A549 (cell line): ENCODE measurements at regions not wholly inside any gene's neighbourhood (a gene's known extent, or its start where the extent isn't known, plus 50 kb on each side); places are given as distances from the start of the nearest gene placed in this dataset.

Source experiments
- ATAC-seq, 2 experiments: fragments of 200-7000 bp in 1 of 2; fragments of >200 bp in 1 of 2; cut with Nextera tagmentation in 1 of 2; cut with Tn5 transposase in 1 of 2; 3 replicates each; pipeline versions ENCODE4 v1.8.0 to v1.9.1; 2018 to 2020; ENCODE audit warnings: mild to moderate bottlenecking in 1 of 2, moderate library complexity in 1 of 2
- CTCF ChIA-PET: fragments of 300-600 bp; sonication (Branson Sonifier 250); formaldehyde crosslinking; extraction: SDS; loops from one replicate; lab custom pipeline; 2021; ENCODE audit warnings: antibody characterized with exemption, inconsistent platforms; lab: Yijun Ruan, JAX
- POLR2A ChIA-PET: fragments of 350-600 bp; formaldehyde crosslinking; extraction: SDS; loops from one replicate; lab custom pipeline; 2021; ENCODE audit warnings: antibody characterized with exemption, inconsistent platforms; lab: Yijun Ruan, JAX
- DNase-seq, 2 experiments: peaks; one replicate each; pipeline versions ENCODE4 v3.0.0 to v3.0.0-alpha.2; 2011 to 2016; ENCODE audit warnings: low read depth in 1 of 2, low spot score in 1 of 2
- FAIRE-seq: peaks from 2 replicates; lab custom pipeline; 2011; peaks lifted over from hg19 to GRCh38; lab: Jason Lieb, UNC
- H3K27ac ChIP-seq, 2 experiments: fragments of >200 bp; sonication (Bioruptor Twin); formaldehyde crosslinking; 3 replicates each; pipeline ENCODE4 v1.5.1; 2016 to 2017
- H3K4me1 ChIP-seq: fragments of >200 bp; sonication (Bioruptor Twin); formaldehyde crosslinking; 3 replicates; pipeline ENCODE4 v1.6.1; 2016
- H3K4me2 ChIP-seq: fragments of >200 bp; sonication (Bioruptor Twin); formaldehyde crosslinking; 3 replicates; pipeline ENCODE4 v1.6.1; 2016
- H3K4me3 ChIP-seq: fragments of >200 bp; sonication (Bioruptor Twin); formaldehyde crosslinking; 3 replicates; pipeline ENCODE4 v1.5.1; 2016
- H3K9me3 ChIP-seq: fragments of >200 bp; sonication (Bioruptor Twin); formaldehyde crosslinking; 3 replicates; pipeline ENCODE4 v1.6.1; 2016
- CBX2 ChIP-seq: fragments of 200-600 bp; sonication (generic); IDR thresholded peaks from 2 replicates; pipeline ENCODE4 v1.6.1; 2016; ENCODE audit warnings: low read depth, mild to moderate bottlenecking, borderline replicate concordance
- CBX8 ChIP-seq: fragments of 200-600 bp; sonication (generic); IDR thresholded peaks from 2 replicates; pipeline ENCODE4 v1.6.1; 2016
- CHD4 ChIP-seq: fragments of 200-600 bp; sonication (generic); IDR thresholded peaks from 2 replicates; pipeline ENCODE4 v1.6.1; 2016; ENCODE audit warnings: antibody characterized with exemption, mild to moderate bottlenecking, borderline replicate concordance
- EHF ChIP-seq: fragments of 250-450 bp; sonication (Bioruptor Pico); IDR thresholded peaks from 2 replicates; pipeline ENCODE4 v1.5.0; 2020; ENCODE audit warnings: mild to moderate bottlenecking
- EP300 ChIP-seq, 2 experiments: fragments of >200 bp; sonication (Bioruptor Twin); formaldehyde crosslinking; IDR thresholded peaks; 2 replicates in 1 of 2; 3 replicates in 1 of 2; pipeline ENCODE4 v1.6.1; 2016 to 2017
- FOSL2 ChIP-seq, 2 experiments: fragments of 450-650 bp in 1 of 2; fragments of >200 bp in 1 of 2; sonication (Bioruptor Twin) in 1 of 2; formaldehyde crosslinking; IDR thresholded peaks; 2 replicates each; pipeline versions ENCODE4 v1.5.0 to v1.6.1; 2016 to 2020; ENCODE audit warnings: mild to moderate bottlenecking in 1 of 2, moderate library complexity in 1 of 2
- FOXS1 ChIP-seq: fragments of 250-450 bp; sonication (Bioruptor Pico); IDR thresholded peaks from 2 replicates; pipeline ENCODE4 v1.5.0; 2020; ENCODE audit warnings: mild to moderate bottlenecking, moderate library complexity
- JUNB ChIP-seq: fragments of >200 bp; sonication (Bioruptor Twin); formaldehyde crosslinking; IDR thresholded peaks from 2 replicates; pipeline ENCODE4 v1.6.1; 2016
- KDM1A ChIP-seq: fragments of 200-600 bp; sonication (generic); IDR thresholded peaks from 2 replicates; pipeline ENCODE4 v1.6.1; 2016; ENCODE audit warnings: low read depth, mild to moderate bottlenecking
- MAZ ChIP-seq: fragments of 150-350 bp; IDR thresholded peaks from 2 replicates; pipeline ENCODE4 v1.6.1; 2014; ENCODE audit warnings: antibody characterized with exemption, low read depth, low read length, borderline replicate concordance
- MYC ChIP-seq: IDR thresholded peaks from 2 replicates; pipeline ENCODE4 v1.6.1; 2012; ENCODE audit warnings: mild to moderate bottlenecking, inconsistent platforms, low read length, improper control_type of control experiment, borderline replicate concordance
- PHF8 ChIP-seq: fragments of 200-600 bp; sonication (generic); IDR thresholded peaks from 2 replicates; pipeline ENCODE4 v1.6.1; 2016; ENCODE audit warnings: low read depth, mild to moderate bottlenecking, antibody characterized with exemption, moderate library complexity, borderline replicate concordance
- RARB ChIP-seq: fragments of 250-450 bp; sonication (Bioruptor Pico); IDR thresholded peaks from 2 replicates; pipeline ENCODE4 v1.8.0; 2021; ENCODE audit warnings: mild to moderate bottlenecking, moderate library complexity
- RCOR1 ChIP-seq: fragments of 150-350 bp; IDR thresholded peaks from 2 replicates; pipeline ENCODE4 v1.6.1; 2014; ENCODE audit warnings: antibody characterized with exemption, low read length, low read depth
- RFX5 ChIP-seq: fragments of 450-650 bp; IDR thresholded peaks from 2 replicates; pipeline ENCODE4 v1.7.1; 2014; ENCODE audit warnings: antibody characterized with exemption, mild to moderate bottlenecking, moderate library complexity
- TFCP2L1 ChIP-seq: fragments of 250-450 bp; sonication (Bioruptor Pico); IDR thresholded peaks from 2 replicates; pipeline ENCODE4 v1.5.0; 2021; ENCODE audit warnings: mild to moderate bottlenecking
- ZFP36 ChIP-seq: fragments of 450-650 bp; IDR thresholded peaks from 2 replicates; pipeline ENCODE4 v1.6.1; 2014; ENCODE audit warnings: borderline replicate concordance; ENCODE audit not compliant: partially characterized antibody
- ZNF302 ChIP-seq: fragments of 250-450 bp; sonication (Bioruptor Pico); IDR thresholded peaks from 2 replicates; pipeline ENCODE4 v1.9.0; 2021; ENCODE audit warnings: inconsistent platforms, mild to moderate bottlenecking, moderate library complexity
- ZSCAN20 ChIP-seq: fragments of 250-450 bp; sonication (Bioruptor Pico); IDR thresholded peaks from 2 replicates; pipeline ENCODE4 v1.8.0; 2022; ENCODE audit warnings: mild to moderate bottlenecking, moderate library complexity
- WGBS: methylation state at CpG from one replicate; pipeline ENCODE4 v1.1.6; 2017; ENCODE audit errors: missing lambda C conversion rate; 5-methylcytosine and 5-hydroxymethylcytosine counted together
- TF ChIP-seq, protein P1 (sequence below): fragments of 150-350 bp; IDR thresholded peaks from 2 replicates; pipeline ENCODE4 v1.6.1; 2014; ENCODE audit warnings: low read depth, mild to moderate bottlenecking, low read length
- TF ChIP-seq, protein P2 (sequence below): fragments of 200-600 bp; sonication (generic); IDR thresholded peaks from 2 replicates; pipeline ENCODE4 v1.6.1; 2016; ENCODE audit warnings: antibody characterized with exemption, mild to moderate bottlenecking, moderate library complexity
- TF ChIP-seq, protein P3 (sequence below): fragments of >200 bp; sonication (Bioruptor Twin); formaldehyde crosslinking; IDR thresholded peaks from 3 replicates; pipeline ENCODE4 v1.6.1; 2016
- TF ChIP-seq, protein P4 (sequence below): IDR thresholded peaks from 2 replicates; pipeline ENCODE4 v1.6.1; 2012
- TF ChIP-seq, protein P5 (sequence below): fragments of 250-450 bp; sonication (Bioruptor Pico); IDR thresholded peaks from 2 replicates; pipeline ENCODE4 v1.5.0; 2021; ENCODE audit warnings: mild to moderate bottlenecking, moderate library complexity, borderline replicate concordance
- TF ChIP-seq, protein P6 (sequence below): IDR thresholded peaks from 2 replicates; pipeline ENCODE4 v1.6.1; 2012
- TF ChIP-seq, protein P7 (sequence below): fragments of 450-650 bp; IDR thresholded peaks from 2 replicates; pipeline ENCODE4 v1.6.1; 2014; ENCODE audit warnings: antibody characterized with exemption

DNA sequence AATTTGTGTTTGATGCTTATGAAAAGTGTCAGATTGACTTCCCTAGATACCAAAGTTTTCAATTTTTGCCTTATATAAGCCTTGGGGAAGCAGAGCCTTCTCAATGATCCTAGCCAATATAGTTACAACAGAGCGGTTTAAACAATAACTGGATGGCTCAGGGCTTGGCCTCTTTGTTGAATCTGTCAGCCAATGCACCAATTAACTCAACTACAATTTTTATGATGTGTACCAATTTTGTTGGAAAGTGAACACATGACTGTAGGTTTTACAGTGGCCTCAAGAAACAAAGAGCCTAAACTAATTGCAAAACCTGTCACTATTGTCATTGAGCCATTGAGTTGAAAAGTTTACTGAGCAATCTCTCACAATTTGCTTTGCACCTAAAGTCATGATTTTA lies 71.6 kb upstream of the RGS18 start:
- no peaks in the 10 kb centered on the region for H3K4me1 ChIP-seq
- no peaks in the 10 kb centered on the region for H3K9me3 ChIP-seq
- ATAC-seq (no peak), FAIRE-seq (no peak), DNase-seq (no peak)
- no peak overlapping the region for H3K4me2 ChIP-seq
- POLR2A ChIA-PET = no interaction called here
- no peak overlapping the region for H3K27ac ChIP-seq
- no peak overlapping the region for H3K4me3 ChIP-seq
- CTCF ChIA-PET = no interaction called here
- WGBS = 62% methylated on average over 1 of the region's 1 CpG
- TF ChIP-seq MYC (no peak), FOSL2 (IDR thresholded peaks at IDR 0.05) (no peak), FOSL2 (CRISPR knock-in tag; IDR thresholded peaks at IDR 0.05) (no peak), CBX2 (no peak), PHF8 (no peak), MAZ (no peak), EHF (no peak), JUNB (no peak), RCOR1 (no peak), TFCP2L1 (CRISPR knock-in tag) (no peak)
- TF ChIP-seq, protein P1, sequence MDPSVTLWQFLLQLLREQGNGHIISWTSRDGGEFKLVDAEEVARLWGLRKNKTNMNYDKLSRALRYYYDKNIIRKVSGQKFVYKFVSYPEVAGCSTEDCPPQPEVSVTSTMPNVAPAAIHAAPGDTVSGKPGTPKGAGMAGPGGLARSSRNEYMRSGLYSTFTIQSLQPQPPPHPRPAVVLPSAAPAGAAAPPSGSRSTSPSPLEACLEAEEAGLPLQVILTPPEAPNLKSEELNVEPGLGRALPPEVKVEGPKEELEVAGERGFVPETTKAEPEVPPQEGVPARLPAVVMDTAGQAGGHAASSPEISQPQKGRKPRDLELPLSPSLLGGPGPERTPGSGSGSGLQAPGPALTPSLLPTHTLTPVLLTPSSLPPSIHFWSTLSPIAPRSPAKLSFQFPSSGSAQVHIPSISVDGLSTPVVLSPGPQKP = no peak

DNA sequence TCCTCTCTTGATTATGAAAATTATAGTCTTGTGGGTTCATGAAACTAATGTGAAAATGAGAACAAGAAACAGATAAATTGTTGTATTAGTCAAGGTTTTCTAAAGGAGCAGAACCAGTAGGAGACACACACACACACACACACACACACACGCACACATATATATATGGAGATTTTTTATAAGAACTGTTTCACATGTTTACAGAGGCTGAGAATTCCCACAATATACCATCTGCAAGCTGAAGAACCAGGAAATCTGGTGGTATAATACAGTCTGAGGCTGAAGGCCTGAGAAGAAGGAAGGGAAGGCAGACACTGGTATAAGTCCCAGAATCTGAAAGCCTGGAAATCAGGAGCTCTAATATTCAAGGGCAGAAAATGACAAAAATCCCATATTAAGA lies 70.9 kb upstream of the RGS18 start:
- FAIRE-seq = no peak
- WGBS = 47% methylated on average over 1 of the region's 1 CpG

More for the DNA sequence above, 70.9 kb upstream of the RGS18 start:
- CTCF ChIA-PET = no interaction called here
- H3K9me3 ChIP-seq = no peaks in the 10 kb centered on the region
- POLR2A ChIA-PET = no interaction called here
- H3K27ac ChIP-seq = no peak overlapping the region
- no peak for TF ChIP-seq ZSCAN20 (CRISPR knock-in tag)
- TF ChIP-seq, protein P2, sequence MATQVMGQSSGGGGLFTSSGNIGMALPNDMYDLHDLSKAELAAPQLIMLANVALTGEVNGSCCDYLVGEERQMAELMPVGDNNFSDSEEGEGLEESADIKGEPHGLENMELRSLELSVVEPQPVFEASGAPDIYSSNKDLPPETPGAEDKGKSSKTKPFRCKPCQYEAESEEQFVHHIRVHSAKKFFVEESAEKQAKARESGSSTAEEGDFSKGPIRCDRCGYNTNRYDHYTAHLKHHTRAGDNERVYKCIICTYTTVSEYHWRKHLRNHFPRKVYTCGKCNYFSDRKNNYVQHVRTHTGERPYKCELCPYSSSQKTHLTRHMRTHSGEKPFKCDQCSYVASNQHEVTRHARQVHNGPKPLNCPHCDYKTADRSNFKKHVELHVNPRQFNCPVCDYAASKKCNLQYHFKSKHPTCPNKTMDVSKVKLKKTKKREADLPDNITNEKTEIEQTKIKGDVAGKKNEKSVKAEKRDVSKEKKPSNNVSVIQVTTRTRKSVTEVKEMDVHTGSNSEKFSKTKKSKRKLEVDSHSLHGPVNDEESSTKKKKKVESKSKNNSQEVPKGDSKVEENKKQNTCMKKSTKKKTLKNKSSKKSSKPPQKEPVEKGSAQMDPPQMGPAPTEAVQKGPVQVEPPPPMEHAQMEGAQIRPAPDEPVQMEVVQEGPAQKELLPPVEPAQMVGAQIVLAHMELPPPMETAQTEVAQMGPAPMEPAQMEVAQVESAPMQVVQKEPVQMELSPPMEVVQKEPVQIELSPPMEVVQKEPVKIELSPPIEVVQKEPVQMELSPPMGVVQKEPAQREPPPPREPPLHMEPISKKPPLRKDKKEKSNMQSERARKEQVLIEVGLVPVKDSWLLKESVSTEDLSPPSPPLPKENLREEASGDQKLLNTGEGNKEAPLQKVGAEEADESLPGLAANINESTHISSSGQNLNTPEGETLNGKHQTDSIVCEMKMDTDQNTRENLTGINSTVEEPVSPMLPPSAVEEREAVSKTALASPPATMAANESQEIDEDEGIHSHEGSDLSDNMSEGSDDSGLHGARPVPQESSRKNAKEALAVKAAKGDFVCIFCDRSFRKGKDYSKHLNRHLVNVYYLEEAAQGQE = no peak
- TF ChIP-seq EP300 (IDR thresholded peaks at IDR 0.05) = no peak
- no peak for TF ChIP-seq RFX5
- no peak for TF ChIP-seq PHF8
- no peak for TF ChIP-seq ZNF302 (CRISPR knock-in tag)
- no peak for TF ChIP-seq KDM1A
- TF ChIP-seq JUNB = no peak
- TF ChIP-seq FOXS1 (CRISPR knock-in tag) = no peak
- TF ChIP-seq, protein P3, sequence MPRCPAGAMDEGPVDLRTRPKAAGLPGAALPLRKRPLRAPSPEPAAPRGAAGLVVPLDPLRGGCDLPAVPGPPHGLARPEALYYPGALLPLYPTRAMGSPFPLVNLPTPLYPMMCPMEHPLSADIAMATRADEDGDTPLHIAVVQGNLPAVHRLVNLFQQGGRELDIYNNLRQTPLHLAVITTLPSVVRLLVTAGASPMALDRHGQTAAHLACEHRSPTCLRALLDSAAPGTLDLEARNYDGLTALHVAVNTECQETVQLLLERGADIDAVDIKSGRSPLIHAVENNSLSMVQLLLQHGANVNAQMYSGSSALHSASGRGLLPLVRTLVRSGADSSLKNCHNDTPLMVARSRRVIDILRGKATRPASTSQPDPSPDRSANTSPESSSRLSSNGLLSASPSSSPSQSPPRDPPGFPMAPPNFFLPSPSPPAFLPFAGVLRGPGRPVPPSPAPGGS = no peak
- no peak for TF ChIP-seq CBX8
- TF ChIP-seq, protein P4, sequence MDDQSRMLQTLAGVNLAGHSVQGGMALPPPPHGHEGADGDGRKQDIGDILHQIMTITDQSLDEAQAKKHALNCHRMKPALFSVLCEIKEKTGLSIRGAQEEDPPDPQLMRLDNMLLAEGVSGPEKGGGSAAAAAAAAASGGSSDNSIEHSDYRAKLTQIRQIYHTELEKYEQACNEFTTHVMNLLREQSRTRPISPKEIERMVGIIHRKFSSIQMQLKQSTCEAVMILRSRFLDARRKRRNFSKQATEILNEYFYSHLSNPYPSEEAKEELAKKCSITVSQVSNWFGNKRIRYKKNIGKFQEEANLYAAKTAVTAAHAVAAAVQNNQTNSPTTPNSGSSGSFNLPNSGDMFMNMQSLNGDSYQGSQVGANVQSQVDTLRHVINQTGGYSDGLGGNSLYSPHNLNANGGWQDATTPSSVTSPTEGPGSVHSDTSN = no peak
- no peak for TF ChIP-seq RARB (CRISPR knock-in tag)
- no peak for TF ChIP-seq CHD4
- TF ChIP-seq ZFP36 = no peak
- TF ChIP-seq, protein P5, sequence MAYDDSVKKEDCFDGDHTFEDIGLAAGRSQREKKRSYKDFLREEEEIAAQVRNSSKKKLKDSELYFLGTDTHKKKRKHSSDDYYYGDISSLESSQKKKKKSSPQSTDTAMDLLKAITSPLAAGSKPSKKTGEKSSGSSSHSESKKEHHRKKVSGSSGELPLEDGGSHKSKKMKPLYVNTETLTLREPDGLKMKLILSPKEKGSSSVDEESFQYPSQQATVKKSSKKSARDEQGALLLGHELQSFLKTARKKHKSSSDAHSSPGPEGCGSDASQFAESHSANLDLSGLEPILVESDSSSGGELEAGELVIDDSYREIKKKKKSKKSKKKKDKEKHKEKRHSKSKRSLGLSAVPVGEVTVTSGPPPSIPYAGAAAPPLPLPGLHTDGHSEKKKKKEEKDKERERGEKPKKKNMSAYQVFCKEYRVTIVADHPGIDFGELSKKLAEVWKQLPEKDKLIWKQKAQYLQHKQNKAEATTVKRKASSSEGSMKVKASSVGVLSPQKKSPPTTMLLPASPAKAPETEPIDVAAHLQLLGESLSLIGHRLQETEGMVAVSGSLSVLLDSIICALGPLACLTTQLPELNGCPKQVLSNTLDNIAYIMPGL (CRISPR knock-in tag) = no peak
- no peak for TF ChIP-seq MYC
- TF ChIP-seq, protein P6, sequence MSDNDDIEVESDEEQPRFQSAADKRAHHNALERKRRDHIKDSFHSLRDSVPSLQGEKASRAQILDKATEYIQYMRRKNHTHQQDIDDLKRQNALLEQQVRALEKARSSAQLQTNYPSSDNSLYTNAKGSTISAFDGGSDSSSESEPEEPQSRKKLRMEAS = no peak
- TF ChIP-seq, protein P7, sequence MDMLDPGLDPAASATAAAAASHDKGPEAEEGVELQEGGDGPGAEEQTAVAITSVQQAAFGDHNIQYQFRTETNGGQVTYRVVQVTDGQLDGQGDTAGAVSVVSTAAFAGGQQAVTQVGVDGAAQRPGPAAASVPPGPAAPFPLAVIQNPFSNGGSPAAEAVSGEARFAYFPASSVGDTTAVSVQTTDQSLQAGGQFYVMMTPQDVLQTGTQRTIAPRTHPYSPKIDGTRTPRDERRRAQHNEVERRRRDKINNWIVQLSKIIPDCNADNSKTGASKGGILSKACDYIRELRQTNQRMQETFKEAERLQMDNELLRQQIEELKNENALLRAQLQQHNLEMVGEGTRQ = no peak
- no peaks in the 10 kb centered on the region for H3K4me1 ChIP-seq
- H3K4me3 ChIP-seq = no peak overlapping the region
- ATAC-seq (no peak), DNase-seq (no peak)
- no peak overlapping the region for H3K4me2 ChIP-seq
